ENCODE measurements at regions not wholly inside any gene's neighbourhood (a gene's known extent, or its start where the extent isn't known, plus 50 kb on each side); places are given as distances from the start of the nearest gene placed in this dataset.

GRCh38 chr3:152927131-152927530 is 92.2 kb downstream of the P2RY1 start:
- H4K20me1 ChIP-seq (ENCODE audit: insufficient read depth): no peaks in the 10 kb centered on the region
- H3K4me2 ChIP-seq (ENCODE audit: low read length): no peak overlapping the region
- no peak overlapping the region for H2AFZ ChIP-seq (ENCODE audit: low read depth, low read length)
- no peaks in the 10 kb centered on the region for H3K9me3 ChIP-seq (ENCODE audit: low read length)
- H3K79me2 ChIP-seq (replicated peaks; ENCODE audit: insufficient read depth, low read length): no peaks in the 10 kb centered on the region
- H3K9ac ChIP-seq (ENCODE audit: low read length): no peak overlapping the region
- H3K36me3 ChIP-seq (ENCODE audit: insufficient read depth, low read length): no peaks in the 10 kb centered on the region
- no peaks in the 10 kb centered on the region for H3K9me2 ChIP-seq (ENCODE audit: insufficient read depth, low read length)
- H3F3A ChIP-seq (ENCODE audit: insufficient read depth, low read length, poor library complexity, severe bottlenecking): no peaks in the 10 kb centered on the region
- H3K4me3 ChIP-seq (ENCODE audit: low read length): no peak overlapping the region
- no peaks in the 10 kb centered on the region for H3K27me3 ChIP-seq (ENCODE audit: insufficient read depth, low read depth, low read length)
- no peak for TF ChIP-seq SMC3 (conservative IDR thresholded peaks at IDR 0.05; ENCODE audit: poor library complexity)
- TF ChIP-seq CTCF (IDR thresholded peaks at IDR 0.05; ENCODE audit: poor library complexity, severe bottlenecking): no peak
- TF ChIP-seq EZH2 (IDR thresholded peaks at IDR 0.05; ENCODE audit: borderline replicate concordance, insufficient read depth, low read length, poor library complexity, severe bottlenecking): no peak
- no peak for TF ChIP-seq EP300 (conservative IDR thresholded peaks at IDR 0.05; ENCODE audit: poor library complexity, severe bottlenecking)
- TF ChIP-seq REST (IDR thresholded peaks at IDR 0.05; ENCODE audit: borderline replicate concordance): no peak
- no peak for TF ChIP-seq MXI1 (conservative IDR thresholded peaks at IDR 0.05; ENCODE audit: poor library complexity, severe bottlenecking)
- no peak for TF ChIP-seq POLR2AphosphoS5 (IDR thresholded peaks at IDR 0.05)
- no peak for TF ChIP-seq RAD21 (conservative IDR thresholded peaks at IDR 0.05)
- no peak for TF ChIP-seq TAF1 (IDR thresholded peaks at IDR 0.05; ENCODE audit: low read depth)
- no peak overlapping the region for H3K27ac ChIP-seq (ENCODE audit: low read length)

- H3F3A ChIP-seq (ENCODE audit: insufficient read depth, low read length, poor library complexity, severe bottlenecking): no peaks in the 10 kb centered on the region
- no peaks in the 10 kb centered on the region for H3K79me2 ChIP-seq (replicated peaks; ENCODE audit: insufficient read depth, low read length)
- no peaks in the 10 kb centered on the region for H3K9me2 ChIP-seq (ENCODE audit: insufficient read depth, low read length)
- no peaks in the 10 kb centered on the region for H3K9me3 ChIP-seq (ENCODE audit: low read length)
- H3K9ac ChIP-seq (ENCODE audit: low read length): no peak overlapping the region
- H3K4me2 ChIP-seq (ENCODE audit: low read length): no peak overlapping the region
- no peak for TF ChIP-seq MXI1 (conservative IDR thresholded peaks at IDR 0.05; ENCODE audit: poor library complexity, severe bottlenecking)
- no peak for TF ChIP-seq TAF1 (IDR thresholded peaks at IDR 0.05; ENCODE audit: low read depth)
- no peak for TF ChIP-seq CTCF (IDR thresholded peaks at IDR 0.05; ENCODE audit: poor library complexity, severe bottlenecking)
- no peak overlapping the region for H2AFZ ChIP-seq (ENCODE audit: low read depth, low read length)
- H3K4me3 ChIP-seq (ENCODE audit: low read length): no peak overlapping the region
- no peaks in the 10 kb centered on the region for H4K20me1 ChIP-seq (ENCODE audit: insufficient read depth)
- H3K27me3 ChIP-seq (ENCODE audit: insufficient read depth, low read depth, low read length): no peaks in the 10 kb centered on the region
- H3K27ac ChIP-seq (ENCODE audit: low read length): no peak overlapping the region
- H3K36me3 ChIP-seq (ENCODE audit: insufficient read depth, low read length): no peaks in the 10 kb centered on the region
Observed at GRCh38 chr3:152930516-152930915, 95.6 kb downstream of the P2RY1 start.
